Esophagus muscularis mucosa (tissue), 3 donors: ENCODE measurements at regions not wholly inside any gene's neighbourhood (a gene's known extent, or its start where the extent isn't known, plus 50 kb on each side); places are given as distances from the start of the nearest gene placed in this dataset.

Experiments
- POLR2A ChIP-seq: fragments of 450-650 bp; IDR thresholded peaks from one replicate; pipeline ENCODE4 v1.6.1; 2017; ENCODE audit warnings: antibody characterized with exemption, moderate library complexity, mild to moderate bottlenecking, low read depth
- TF ChIP-seq, protein P1 (sequence below), 3 experiments: fragments of 200-600 bp in 2 of 3; fragments of 450-650 bp in 1 of 3; sonication (generic) in 2 of 3; IDR thresholded peaks; one replicate each; pipeline ENCODE4 v1.5.1; 2017 to 2019; ENCODE audit warnings: antibody characterized with exemption in 3 of 3, mild to moderate bottlenecking in 2 of 3, moderate library complexity in 1 of 3

DNA sequence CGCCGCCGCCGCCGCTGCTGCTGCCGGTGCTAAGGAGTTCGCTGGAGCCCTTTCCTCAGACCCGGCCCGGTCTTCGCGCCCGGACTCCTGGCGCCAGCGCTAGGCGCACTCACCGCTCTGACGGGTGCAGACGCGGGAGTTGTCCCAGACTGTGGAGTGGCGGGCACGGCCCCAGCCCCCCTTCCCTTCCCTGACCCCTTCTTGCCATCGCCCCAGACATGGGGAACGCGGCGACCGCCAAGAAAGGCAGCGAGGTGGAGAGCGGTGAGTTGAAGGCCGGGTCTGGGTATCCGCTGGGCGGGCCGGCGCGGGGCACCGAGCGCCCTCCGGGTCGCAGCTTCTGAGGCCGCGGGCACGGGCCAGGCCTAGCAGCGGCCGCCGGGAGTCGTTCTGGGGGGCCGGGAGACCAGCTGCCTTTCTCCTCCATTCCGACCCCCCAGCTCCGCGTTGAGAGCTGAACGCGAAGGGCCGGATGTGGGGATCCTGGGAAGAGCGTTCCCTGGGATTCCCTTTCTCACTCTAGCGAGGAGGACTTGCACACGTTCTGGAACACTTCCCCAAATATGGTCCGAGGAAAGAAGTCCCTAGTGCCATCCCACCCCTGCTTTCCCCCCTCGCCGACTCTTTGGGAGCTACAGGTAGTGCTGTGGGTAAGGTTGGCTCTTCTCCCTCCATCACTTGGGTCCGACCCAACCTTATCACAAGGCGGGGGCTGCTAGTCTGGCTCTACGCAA, 65.8 kb upstream of the PRKACB start:
- TF ChIP-seq, protein P1, sequence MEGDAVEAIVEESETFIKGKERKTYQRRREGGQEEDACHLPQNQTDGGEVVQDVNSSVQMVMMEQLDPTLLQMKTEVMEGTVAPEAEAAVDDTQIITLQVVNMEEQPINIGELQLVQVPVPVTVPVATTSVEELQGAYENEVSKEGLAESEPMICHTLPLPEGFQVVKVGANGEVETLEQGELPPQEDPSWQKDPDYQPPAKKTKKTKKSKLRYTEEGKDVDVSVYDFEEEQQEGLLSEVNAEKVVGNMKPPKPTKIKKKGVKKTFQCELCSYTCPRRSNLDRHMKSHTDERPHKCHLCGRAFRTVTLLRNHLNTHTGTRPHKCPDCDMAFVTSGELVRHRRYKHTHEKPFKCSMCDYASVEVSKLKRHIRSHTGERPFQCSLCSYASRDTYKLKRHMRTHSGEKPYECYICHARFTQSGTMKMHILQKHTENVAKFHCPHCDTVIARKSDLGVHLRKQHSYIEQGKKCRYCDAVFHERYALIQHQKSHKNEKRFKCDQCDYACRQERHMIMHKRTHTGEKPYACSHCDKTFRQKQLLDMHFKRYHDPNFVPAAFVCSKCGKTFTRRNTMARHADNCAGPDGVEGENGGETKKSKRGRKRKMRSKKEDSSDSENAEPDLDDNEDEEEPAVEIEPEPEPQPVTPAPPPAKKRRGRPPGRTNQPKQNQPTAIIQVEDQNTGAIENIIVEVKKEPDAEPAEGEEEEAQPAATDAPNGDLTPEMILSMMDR (IDR thresholded peaks at IDR 0.05), result no peak
- TF ChIP-seq POLR2A, result no peak
